DMS114 treated with DMSO at 0.1 percent for 48 hours (cell line): ENCODE measurements at regions not wholly inside any gene's neighbourhood (a gene's known extent, or its start where the extent isn't known, plus 50 kb on each side); places are given as distances from the start of the nearest gene placed in this dataset.

Experiments used
- DNase-seq: peaks from one replicate; lab custom pipeline; 2025; ENCODE audit not compliant: unreplicated experiment; lab: John Stamatoyannopoulos, UW

- no peak for DNase-seq
These were observed 52.0 kb upstream of the NPTX2 start for GRCh38 chr7:98565103-98565502.

DNA sequence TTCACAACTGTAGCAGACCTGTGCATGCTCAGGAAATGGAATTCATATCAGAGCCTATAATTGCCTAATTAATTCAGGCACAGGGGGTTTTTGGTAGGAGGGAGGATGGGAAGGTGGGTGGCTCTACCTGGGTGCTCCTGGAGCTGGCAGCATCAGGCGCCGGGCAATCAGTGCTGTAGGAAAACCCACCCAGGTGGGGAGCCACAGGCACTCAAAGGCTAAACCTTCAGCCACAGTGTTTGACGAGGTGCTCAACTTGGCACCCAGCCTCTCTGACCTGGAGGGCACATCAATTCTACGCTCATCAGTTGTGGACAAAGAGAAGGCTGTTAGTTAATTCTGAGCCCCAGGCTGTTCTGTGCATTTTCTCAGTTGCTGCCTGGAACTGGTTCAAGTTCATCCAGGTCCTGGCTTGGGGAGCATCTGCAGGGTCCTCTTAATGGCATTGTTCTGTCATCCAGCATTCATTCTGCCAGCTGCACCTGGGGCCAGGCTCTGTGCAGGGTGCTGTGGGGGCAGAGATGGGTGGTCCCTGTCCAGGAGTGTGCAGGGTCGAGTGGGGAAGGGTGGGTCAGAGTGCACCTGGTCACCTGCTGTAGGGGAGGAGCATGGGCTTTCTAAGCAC, 54.1 kb upstream of the NPTX2 start:
- DNase-seq, result no peak

DNA sequence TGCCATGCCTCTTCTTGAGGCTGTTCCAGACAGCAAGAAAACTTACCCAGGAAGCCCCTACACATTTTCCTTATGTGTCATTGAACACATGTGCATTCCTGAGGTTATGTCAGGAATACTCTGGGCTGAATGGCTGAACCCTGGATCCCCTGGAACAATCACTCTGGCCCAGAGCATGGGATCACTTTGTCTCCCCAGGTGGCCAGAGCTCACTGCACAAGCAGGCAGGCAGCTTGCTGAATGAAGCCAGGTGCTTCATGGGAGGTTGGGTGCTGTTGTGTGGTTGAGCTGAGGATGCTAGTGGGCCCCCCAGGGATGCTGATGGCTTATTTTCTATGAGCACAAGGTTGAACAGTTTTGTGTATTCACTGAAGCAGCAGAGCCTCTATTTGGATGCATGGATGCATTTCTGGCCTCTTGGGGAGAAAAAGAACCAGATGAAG, 54.7 kb upstream of the NPTX2 start:
- DNase-seq, result no peak

GRCh38 chr7:98559958-98560357, 57.1 kb upstream of the NPTX2 start:
- DNase-seq, result no peak

GRCh38 chr7:98559219-98559618, 57.9 kb upstream of the NPTX2 start:
- no peak for DNase-seq

DNA sequence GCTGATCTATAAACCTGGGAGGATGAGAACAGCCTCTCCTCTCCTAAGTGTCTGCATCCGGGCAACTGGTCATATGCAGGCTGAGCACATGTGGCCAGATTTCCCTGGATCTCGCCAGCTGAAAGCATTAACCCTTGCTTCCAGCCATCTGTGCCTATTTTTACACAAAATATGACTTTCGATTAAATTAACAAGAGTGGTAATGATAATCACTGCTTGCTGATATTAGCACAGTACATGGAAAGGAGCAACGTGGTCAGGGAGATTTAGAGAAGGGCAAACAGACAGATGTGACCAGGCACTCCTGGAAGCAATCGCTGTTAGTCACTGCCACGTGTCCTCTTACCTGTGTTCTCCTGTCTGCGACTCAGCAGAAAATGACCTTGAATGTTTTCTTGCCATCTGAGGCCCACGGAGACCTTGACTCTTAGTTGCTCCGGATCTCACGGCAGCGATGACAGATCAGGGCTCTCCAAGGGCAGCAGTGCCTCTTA, 59.5 kb upstream of the NPTX2 start:
- no peak for DNase-seq

GRCh38 chr7:98556288-98556687, 60.8 kb upstream of the NPTX2 start:
- no peak for DNase-seq

- DNase-seq, result no peak
These were observed 61.7 kb upstream of the NPTX2 start for GRCh38 chr7:98555403-98555802.

- DNase-seq, result no peak
These were observed 63.4 kb upstream of the NPTX2 start for GRCh38 chr7:98553666-98554065.

DNA sequence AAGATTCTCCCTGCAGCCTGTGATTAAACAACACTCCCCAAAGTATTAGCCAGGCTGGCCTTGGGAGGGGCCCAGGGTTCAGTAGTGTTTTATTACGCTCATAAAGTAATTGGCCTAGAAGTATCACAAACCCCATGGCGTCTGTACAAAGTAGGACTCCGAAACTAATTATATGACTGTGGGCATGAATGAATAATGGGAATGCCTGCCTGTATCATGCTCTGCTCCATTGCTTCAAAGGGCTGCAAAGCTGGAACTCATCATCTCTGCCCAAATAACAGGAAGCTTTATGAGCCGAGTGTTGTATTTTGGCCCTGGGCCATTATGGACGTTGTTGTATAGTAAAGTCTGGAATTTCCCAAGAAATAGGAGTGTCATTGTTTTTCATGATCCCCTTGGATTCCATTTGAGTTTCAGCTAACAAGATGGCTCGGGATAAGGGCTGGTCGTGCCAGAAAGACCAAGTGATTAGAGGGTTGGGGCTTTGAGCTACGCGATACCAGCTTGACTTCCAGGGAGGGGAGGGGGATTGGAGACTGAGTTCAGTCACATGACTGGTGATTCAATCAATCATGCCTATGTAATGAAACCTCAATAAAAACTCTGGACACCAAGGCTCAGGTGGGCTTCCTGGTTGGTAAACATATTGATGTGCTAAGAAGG, 65.3 kb upstream of the NPTX2 start:
- no peak for DNase-seq

GRCh38 chr7:98548971-98549370, 68.1 kb upstream of the NPTX2 start:
- no peak for DNase-seq

DNA sequence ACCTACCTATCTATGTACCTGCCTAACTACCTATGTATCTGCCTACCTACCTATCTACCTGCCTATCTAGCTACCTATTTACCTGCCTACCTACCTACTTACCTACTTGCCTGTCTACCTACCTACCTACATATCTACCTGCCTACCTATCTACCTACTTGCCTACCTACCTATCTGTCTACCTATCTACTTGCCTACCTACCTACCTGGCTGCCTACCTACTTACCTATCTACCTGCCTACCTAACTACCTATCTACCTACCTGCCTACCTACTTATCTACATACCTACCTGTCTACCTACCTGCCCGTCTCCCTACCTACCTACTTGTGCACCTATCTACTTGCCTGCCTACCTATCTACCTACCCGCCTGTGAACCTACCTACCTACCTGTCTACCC, 68.7 kb upstream of the NPTX2 start:
- DNase-seq, result no peak

- no peak for DNase-seq
These were observed 76.0 kb upstream of the NPTX2 start for GRCh38 chr7:98541101-98541500.

- DNase-seq, result no peak
These were observed 77.2 kb upstream of the NPTX2 start for GRCh38 chr7:98539865-98540264.

GRCh38 chr7:98536803-98537202, 80.3 kb upstream of the NPTX2 start:
- DNase-seq, result no peak

DNA sequence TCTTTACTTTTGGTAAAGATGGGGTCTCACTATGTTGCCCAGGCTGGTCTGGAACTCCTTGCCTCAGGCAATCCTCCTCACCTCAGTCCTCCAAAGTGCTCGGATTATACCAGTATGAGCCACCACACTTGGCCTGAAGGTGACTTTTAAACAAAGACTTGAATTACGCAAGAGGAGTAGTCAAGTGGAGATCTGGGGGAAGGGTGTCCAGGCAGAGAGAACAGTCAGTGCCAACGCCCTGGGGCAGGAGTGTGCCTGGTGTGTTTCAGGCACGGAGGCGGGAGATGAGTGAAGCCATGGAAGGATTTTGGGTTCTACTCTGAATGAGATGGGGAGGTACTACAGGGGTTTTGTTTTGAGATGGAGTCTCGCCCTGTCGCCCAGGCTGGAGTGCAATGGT, 82.6 kb upstream of the NPTX2 start:
- no peak for DNase-seq

DNA sequence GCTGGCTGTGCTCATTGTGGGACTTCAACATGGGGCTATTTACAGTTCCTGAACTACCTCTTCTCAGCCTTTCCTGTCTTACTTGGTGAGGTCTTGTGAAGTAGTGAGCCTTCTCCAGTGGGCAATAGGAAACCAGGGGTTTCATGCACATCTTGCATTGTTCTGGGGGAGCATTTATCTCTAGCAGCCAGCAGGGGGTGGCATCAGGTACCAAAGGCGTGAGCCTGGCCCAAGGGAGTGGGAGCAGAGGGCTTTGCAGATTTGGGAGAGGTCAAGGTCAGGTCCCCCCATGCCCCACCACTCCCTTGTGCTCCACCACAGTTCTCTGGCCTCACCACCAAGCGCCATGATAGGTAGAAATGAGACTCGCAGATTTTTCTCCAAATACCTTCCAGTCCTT, 85.4 kb upstream of the NPTX2 start:
- DNase-seq, result no peak

DNA sequence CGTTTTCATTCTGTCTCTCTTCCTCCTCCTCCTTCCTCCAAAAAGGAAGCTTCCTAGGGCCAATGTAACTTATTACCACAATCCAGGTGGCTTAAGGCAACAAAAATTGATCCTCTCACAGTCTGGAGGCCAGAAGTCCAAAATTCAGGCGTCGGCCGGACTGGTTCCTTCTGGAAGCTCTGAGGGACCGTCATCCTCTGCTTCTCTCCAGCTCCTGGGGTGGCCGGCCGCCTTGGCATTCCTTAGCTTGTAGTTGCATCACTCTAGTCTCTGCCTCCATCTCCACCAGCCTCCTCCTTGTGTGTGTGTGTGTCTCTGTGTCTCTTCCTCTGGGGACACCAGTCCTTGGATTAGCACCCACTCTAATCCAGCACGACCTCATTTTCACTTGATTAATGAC, 89.0 kb upstream of the NPTX2 start:
- DNase-seq, result no peak

GRCh38 chr7:98526059-98526458, 91.0 kb upstream of the NPTX2 start:
- no peak for DNase-seq

- no peak for DNase-seq
These were observed 95.9 kb upstream of the NPTX2 start for GRCh38 chr7:98521089-98521692.

DNA sequence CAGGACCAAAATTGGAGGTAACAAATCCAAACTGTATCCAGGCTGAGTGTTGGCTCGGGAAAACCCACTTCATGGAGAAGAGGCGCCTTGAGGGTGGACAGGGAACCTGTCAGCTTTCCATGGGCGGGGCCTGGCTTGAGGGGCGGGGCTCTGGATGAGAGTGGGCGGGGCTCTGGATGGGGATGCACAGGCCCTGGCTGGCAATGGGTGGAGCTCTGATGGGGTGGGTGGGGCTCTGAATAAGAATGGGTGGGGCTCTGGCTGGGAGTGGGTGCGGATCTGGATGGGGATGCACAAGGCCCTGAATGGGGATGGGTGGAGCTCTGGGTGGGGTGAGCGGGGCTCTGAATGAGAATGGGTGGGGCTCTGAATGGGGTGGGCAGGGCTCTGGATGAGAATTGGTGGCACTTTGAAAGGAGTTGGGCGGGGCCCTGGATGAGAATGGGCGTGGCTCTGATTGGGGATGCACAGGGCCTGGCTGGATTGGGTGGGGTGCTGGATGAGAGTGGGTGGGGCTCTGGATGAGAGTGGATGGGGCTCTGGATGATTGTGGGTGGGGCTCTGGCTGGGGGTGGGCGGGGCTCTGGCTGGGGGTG, 96.6 kb upstream of the NPTX2 start:
- DNase-seq, result no peak
